SK-N-MC (cell line): ENCODE measurements at regions not wholly inside any gene's neighbourhood (a gene's known extent, or its start where the extent isn't known, plus 50 kb on each side); places are given as distances from the start of the nearest gene placed in this dataset.

Experiments used
- DNase-seq: peaks from one replicate; pipeline ENCODE4 v3.0.0-alpha.2; 2011; ENCODE audit warnings: low read depth, low spot score
- H3K27ac ChIP-seq: fragments of 200-600 bp; sonication (generic); 2 replicates; pipeline ENCODE4 v1.5.1; 2016; ENCODE audit warnings: mixed run types
- H3K36me3 ChIP-seq: fragments of 200-600 bp; sonication (generic); 2 replicates; pipeline ENCODE4 v1.6.1; 2017; ENCODE audit warnings: antibody characterized with exemption, low read length, mixed read lengths; ENCODE audit not compliant: insufficient read depth
- H3K4me3 ChIP-seq: fragments of 200-600 bp; sonication (generic); 2 replicates; pipeline ENCODE4 v1.5.1; 2016
- H3K9ac ChIP-seq: fragments of 200-600 bp; sonication (generic); 2 replicates; pipeline ENCODE4 v1.8.0; 2017; ENCODE audit warnings: mixed run types, mixed read lengths; ENCODE audit not compliant: insufficient read length
- H3K9me3 ChIP-seq: fragments of 200-600 bp; sonication (generic); 2 replicates; pipeline ENCODE4 v1.6.1; 2017; ENCODE audit warnings: low read depth, mild to moderate bottlenecking, antibody characterized with exemption, low read length, moderate library complexity, mixed read lengths
- EZH2 ChIP-seq: fragments of 200-600 bp; sonication (generic); IDR thresholded peaks from one replicate; pipeline ENCODE4 v1.6.1; 2017; ENCODE audit warnings: antibody characterized with exemption
- FOXP2 ChIP-seq: optimal IDR thresholded peaks from 2 replicates; pipeline ENCODE3; 2011; ENCODE audit warnings: mild to moderate bottlenecking, moderate library complexity; ENCODE audit not compliant: insufficient read depth; ENCODE audit errors: extremely low read length, control extremely low read depth
- POLR2AphosphoS5 ChIP-seq: IDR thresholded peaks from 2 replicates; pipeline ENCODE4 v1.6.1; 2012; ENCODE audit warnings: mild to moderate bottlenecking, low read depth, low read length, borderline replicate concordance

GRCh38 chr10:131670341-131670740, 230.5 kb upstream of the PPP2R2D start:
- no peak for DNase-seq
- Histone ChIP-seq H3K9me3 (no peaks in the 10 kb centered on the region), H3K36me3 (no peaks in the 10 kb centered on the region), H3K4me3 (no peak overlapping the region), H3K9ac (no peak overlapping the region), H3K27ac (no peak overlapping the region)
- no peak for TF ChIP-seq POLR2AphosphoS5
- no peak for TF ChIP-seq EZH2
- no peak for TF ChIP-seq FOXP2

DNA sequence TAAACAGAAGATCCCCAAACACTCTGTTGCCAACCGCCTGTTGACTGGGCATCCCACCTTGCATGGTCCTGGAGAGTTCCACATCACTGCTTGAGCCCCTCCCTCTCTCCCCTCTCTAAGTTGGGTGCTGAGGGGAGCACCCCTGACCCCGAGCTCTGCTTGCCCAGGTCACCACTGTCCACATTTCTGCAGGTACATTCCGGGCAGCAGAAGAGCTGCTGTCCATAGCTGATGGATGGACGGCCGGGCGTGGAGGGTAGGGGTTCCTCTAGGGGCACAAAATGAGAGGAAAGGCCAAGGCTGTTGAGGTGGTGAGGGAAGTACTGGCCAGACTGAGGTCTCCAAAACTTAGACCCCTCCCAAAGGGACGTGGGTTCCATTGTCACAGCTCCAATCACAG, 227.4 kb upstream of the PPP2R2D start:
- no peak for DNase-seq
- no peak overlapping the region for H3K4me3 ChIP-seq
- no peak overlapping the region for H3K9ac ChIP-seq
- H3K9me3 ChIP-seq = no peaks in the 10 kb centered on the region
- TF ChIP-seq EZH2 (no peak), POLR2AphosphoS5 (no peak)
- no peak overlapping the region for H3K27ac ChIP-seq
- H3K36me3 ChIP-seq = no peaks in the 10 kb centered on the region

- Histone ChIP-seq H3K27ac (no peak overlapping the region), H3K4me3 (no peak overlapping the region), H3K9ac (no peak overlapping the region), H3K9me3 (no peaks in the 10 kb centered on the region), H3K36me3 (no peaks in the 10 kb centered on the region)
- TF ChIP-seq FOXP2 = no peak
- no peak for TF ChIP-seq EZH2
- no peak for TF ChIP-seq POLR2AphosphoS5
- DNase-seq = no peak
Measured at GRCh38 chr10:131674130-131674529, 226.7 kb upstream of the PPP2R2D start.

DNA sequence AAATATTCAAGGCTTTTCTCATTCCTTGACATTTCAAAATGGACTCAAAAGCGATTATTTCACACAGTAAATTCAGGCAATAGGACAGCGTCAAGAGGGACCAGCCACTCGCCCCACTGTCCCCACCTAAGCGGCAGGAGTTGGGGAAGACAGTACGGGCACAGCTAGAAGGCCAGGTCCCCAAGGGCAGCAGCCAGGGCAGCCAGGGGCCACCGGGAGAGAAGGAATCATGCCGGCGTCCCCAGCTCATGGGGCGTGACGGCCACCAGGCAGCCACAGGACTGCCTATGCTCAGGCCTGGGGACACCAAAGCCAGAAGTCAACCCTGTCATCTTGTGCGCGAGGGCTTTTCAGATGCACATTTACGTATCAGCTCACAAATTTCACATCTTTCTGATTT, 225.7 kb upstream of the PPP2R2D start:
- H3K4me3 ChIP-seq = no peak overlapping the region
- no peak overlapping the region for H3K27ac ChIP-seq
- H3K9ac ChIP-seq = no peak overlapping the region
- DNase-seq = no peak
- no peaks in the 10 kb centered on the region for H3K9me3 ChIP-seq
- H3K36me3 ChIP-seq = no peaks in the 10 kb centered on the region
- TF ChIP-seq POLR2AphosphoS5 (no peak), EZH2 (no peak), FOXP2 (no peak)

DNA sequence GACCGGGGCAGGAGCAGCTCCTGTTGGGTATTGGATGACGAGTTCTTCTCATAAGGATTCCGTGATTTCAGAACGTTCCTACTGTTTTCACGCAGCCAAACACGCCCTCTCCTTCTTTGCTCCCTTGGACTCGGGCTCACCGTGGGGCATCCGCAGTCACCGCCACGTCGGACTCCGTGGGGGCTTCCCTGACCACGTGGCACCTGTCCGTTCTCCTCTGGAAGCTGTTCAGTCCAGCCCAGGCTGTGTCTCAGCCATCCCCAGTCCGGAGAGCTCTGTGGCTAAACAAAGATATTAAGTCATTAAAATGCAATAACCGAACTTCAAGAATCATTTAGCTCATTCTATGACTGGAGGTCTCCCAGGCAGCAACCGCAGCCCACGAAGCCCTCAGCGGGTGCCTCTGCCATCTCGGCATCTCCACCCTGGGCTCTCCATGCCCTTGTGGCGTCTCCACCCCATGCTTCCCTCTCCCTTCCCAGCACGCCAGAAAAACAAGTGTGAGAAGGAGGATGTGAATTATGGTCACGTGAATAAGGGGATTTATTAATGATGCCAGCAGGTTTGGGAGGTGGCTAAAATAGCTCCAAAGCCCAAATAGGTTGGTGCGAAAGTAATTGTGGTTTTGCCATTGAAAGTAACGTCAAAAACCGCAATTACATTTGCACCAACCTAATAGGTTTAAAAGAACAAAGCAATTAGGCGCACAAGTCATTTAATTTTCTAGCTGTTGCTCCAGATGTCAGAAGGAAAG, 224.6 kb upstream of the PPP2R2D start:
- Histone ChIP-seq H3K9me3 (no peaks in the 10 kb centered on the region), H3K36me3 (no peaks in the 10 kb centered on the region), H3K9ac (no peak overlapping the region), H3K4me3 (no peak overlapping the region), H3K27ac (no peak overlapping the region)
- TF ChIP-seq FOXP2 = no peak
- no peak for TF ChIP-seq EZH2
- TF ChIP-seq POLR2AphosphoS5 = no peak
- DNase-seq = no peak

DNA sequence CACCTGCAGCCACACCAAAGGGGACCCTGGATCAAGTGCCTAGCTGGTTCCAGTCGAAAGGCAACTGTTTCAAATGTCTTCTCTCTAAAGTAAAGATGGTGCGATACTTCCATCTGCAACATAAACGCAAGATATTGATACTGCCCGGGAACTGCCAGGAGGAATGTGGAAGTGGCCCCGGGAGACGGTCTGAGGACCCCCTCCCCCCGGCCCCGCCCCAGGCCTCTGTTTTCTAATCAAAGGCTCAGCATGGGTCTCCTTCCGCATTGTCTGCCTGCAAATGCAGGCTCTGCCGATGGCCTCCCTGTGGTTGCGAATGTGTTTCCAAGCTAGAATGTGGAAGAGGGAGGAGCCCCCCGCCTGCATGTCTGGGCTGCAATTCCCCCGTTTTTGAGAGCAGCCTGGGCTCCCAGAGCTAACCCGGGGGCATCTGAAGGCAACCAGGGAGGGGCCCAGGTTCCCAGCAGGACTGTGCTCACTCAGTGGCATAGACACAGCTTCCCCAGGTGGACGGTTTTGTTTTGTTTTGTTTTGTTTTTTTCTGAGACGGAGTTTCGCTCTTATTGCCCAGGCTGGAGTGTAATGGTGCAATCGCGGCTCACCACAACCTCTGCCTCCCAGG, 223.9 kb upstream of the PPP2R2D start:
- Histone ChIP-seq H3K36me3 (no peaks in the 10 kb centered on the region), H3K27ac (no peak overlapping the region), H3K4me3 (no peak overlapping the region), H3K9me3 (no peaks in the 10 kb centered on the region), H3K9ac (no peak overlapping the region)
- no peak for DNase-seq
- no peak for TF ChIP-seq POLR2AphosphoS5
- no peak for TF ChIP-seq FOXP2
- no peak for TF ChIP-seq EZH2

- DNase-seq = no peak
- Histone ChIP-seq H3K9me3 (no peaks in the 10 kb centered on the region), H3K27ac (no peak overlapping the region), H3K36me3 (no peaks in the 10 kb centered on the region), H3K4me3 (no peak overlapping the region), H3K9ac (no peak overlapping the region)
- no peak for TF ChIP-seq FOXP2
- TF ChIP-seq POLR2AphosphoS5 = no peak
- no peak for TF ChIP-seq EZH2
Measured at GRCh38 chr10:131677671-131678070, 223.1 kb upstream of the PPP2R2D start.

- no peak for DNase-seq
- Histone ChIP-seq H3K9me3 (no peaks in the 10 kb centered on the region), H3K27ac (no peak overlapping the region), H3K4me3 (no peak overlapping the region), H3K36me3 (no peaks in the 10 kb centered on the region), H3K9ac (no peak overlapping the region)
- TF ChIP-seq EZH2 (no peak), FOXP2 (no peak), POLR2AphosphoS5 (no peak)
Measured at GRCh38 chr10:131678171-131678570, 222.6 kb upstream of the PPP2R2D start.

DNA sequence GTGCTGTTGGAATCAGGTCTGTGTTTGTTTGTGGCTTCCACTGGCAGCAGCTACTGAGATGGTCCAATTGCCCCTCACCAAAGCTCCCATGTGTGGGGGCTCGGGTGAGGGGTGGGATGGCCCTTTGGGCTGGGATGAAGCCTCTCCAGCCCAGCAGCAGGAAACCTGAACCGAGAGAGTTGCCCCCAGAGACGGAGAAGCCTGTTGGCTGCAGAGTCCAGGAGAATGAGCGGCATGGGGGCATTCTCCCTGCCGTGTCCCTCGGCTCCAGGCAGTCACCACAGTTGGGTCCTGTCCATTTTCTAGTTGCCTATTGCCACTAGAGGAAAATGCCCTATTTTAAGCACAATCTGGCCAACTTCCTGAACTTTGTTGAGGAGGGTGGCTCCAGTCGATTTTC, 222.2 kb upstream of the PPP2R2D start:
- TF ChIP-seq POLR2AphosphoS5 = no peak
- TF ChIP-seq EZH2 = no peak
- no peak overlapping the region for H3K4me3 ChIP-seq
- no peak overlapping the region for H3K9ac ChIP-seq
- H3K9me3 ChIP-seq = no peaks in the 10 kb centered on the region
- no peak overlapping the region for H3K27ac ChIP-seq
- DNase-seq = no peak
- H3K36me3 ChIP-seq = no peaks in the 10 kb centered on the region
